Osteoblast (primary cell): ENCODE measurements at regions not wholly inside any gene's neighbourhood (a gene's known extent, or its start where the extent isn't known, plus 50 kb on each side); places are given as distances from the start of the nearest gene placed in this dataset.
"Not testable (repeated sequence)": the region's sequence is repeated elsewhere in the genome, so short reads cannot be mapped to it uniquely, and the experiment has no call there.

Source experiments
- DNase-seq: peaks from one replicate; pipeline ENCODE4 v3.0.0; 2011; ENCODE audit warnings: low spot score, mixed read lengths; ENCODE audit not compliant: insufficient read length; ENCODE audit errors: missing footprints
- H2AFZ ChIP-seq: 2 replicates; pipeline ENCODE4 v1.6.0; 2011; ENCODE audit warnings: mild to moderate bottlenecking, low read length
- H3K27ac ChIP-seq: 2 replicates; pipeline ENCODE4 v1.5.1; 2011; ENCODE audit warnings: mild to moderate bottlenecking, low read depth, low read length, moderate library complexity
- H3K27me3 ChIP-seq: 2 replicates; pipeline ENCODE4 v1.6.0; 2012; ENCODE audit warnings: mild to moderate bottlenecking, control low read depth, inconsistent platforms, low read length, moderate library complexity; ENCODE audit not compliant: insufficient read depth
- H3K36me3 ChIP-seq: 2 replicates; pipeline ENCODE4 v1.5.1; 2011; ENCODE audit warnings: mild to moderate bottlenecking, low read length, control low read depth, moderate library complexity; ENCODE audit not compliant: insufficient read depth
- H3K4me1 ChIP-seq: 2 replicates; pipeline ENCODE4 v1.5.1; 2011; ENCODE audit warnings: mild to moderate bottlenecking, low read length, control low read depth, moderate library complexity; ENCODE audit not compliant: insufficient read depth
- H3K4me2 ChIP-seq: 2 replicates; pipeline ENCODE4 v1.6.0; 2011; ENCODE audit warnings: mild to moderate bottlenecking, low read length; ENCODE audit not compliant: insufficient read depth
- H3K4me3 ChIP-seq: fragments of 200-600 bp; sonication (generic); 3 replicates; pipeline ENCODE4 v1.5.1; 2012; ENCODE audit warnings: mild to moderate bottlenecking, low read length, inconsistent platforms; ENCODE audit not compliant: insufficient read depth
- H3K79me2 ChIP-seq: 2 replicates; pipeline ENCODE4 v1.6.0; 2012; ENCODE audit warnings: mild to moderate bottlenecking, low read length, control low read depth, inconsistent platforms; ENCODE audit not compliant: insufficient read depth
- H3K9me3 ChIP-seq: 2 replicates; pipeline ENCODE4 v1.5.1; 2011; ENCODE audit warnings: low read depth, low read length, control low read depth
- H4K20me1 ChIP-seq: 2 replicates; pipeline ENCODE4 v1.6.0; 2012; ENCODE audit warnings: mild to moderate bottlenecking, low read length, control low read depth; ENCODE audit not compliant: insufficient read depth
- CTCF ChIP-seq: IDR thresholded peaks from 2 replicates; pipeline ENCODE4 v1.5.1; 2011; ENCODE audit warnings: mild to moderate bottlenecking, low read depth, low read length, moderate library complexity; ENCODE audit errors: extremely low read depth

GRCh38 chr18:44579745-44580144 is 100.9 kb upstream of the SETBP1 start:
- H3K27ac ChIP-seq, result peak overlapping the region; percentile 85
- H4K20me1 ChIP-seq, result no peaks in the 10 kb centered on the region
- peak overlapping the region; percentile 64 for H2AFZ ChIP-seq
- no peaks in the 10 kb centered on the region for H3K9me3 ChIP-seq
- peaks cover 16% of the 10 kb centered on the region for H3K4me1 ChIP-seq
- no peaks in the 10 kb centered on the region for H3K27me3 ChIP-seq
- peak overlapping the region; percentile 79 for H3K4me2 ChIP-seq
- peak; percentile 47 for DNase-seq
- H3K4me3 ChIP-seq, result peak overlapping the region; percentile 11
- H3K79me2 ChIP-seq, result no peaks in the 10 kb centered on the region
- no peaks in the 10 kb centered on the region for H3K36me3 ChIP-seq
- TF ChIP-seq CTCF, result no peak

GRCh38 chr18:44580159-44580558 is 100.5 kb upstream of the SETBP1 start:
- H3K4me1 ChIP-seq, result peaks cover 16% of the 10 kb centered on the region
- H3K36me3 ChIP-seq, result no peaks in the 10 kb centered on the region
- peak overlapping the region; percentile 79 for H3K4me2 ChIP-seq
- no peaks in the 10 kb centered on the region for H3K9me3 ChIP-seq
- no peak for TF ChIP-seq CTCF
- no peaks in the 10 kb centered on the region for H3K27me3 ChIP-seq
- H3K27ac ChIP-seq, result peak overlapping the region; percentile 85
- H4K20me1 ChIP-seq, result no peaks in the 10 kb centered on the region
- no peaks in the 10 kb centered on the region for H3K79me2 ChIP-seq
- peak; percentile 39 for DNase-seq
- H3K4me3 ChIP-seq, result no peak overlapping the region
- H2AFZ ChIP-seq, result no peak overlapping the region

- not testable (repeated sequence) for H2AFZ ChIP-seq, DNase-seq, H4K20me1 ChIP-seq, H3K9me3 ChIP-seq, H3K27me3 ChIP-seq, H3K36me3 ChIP-seq, H3K4me3 ChIP-seq, H3K4me2 ChIP-seq, H3K27ac ChIP-seq, H3K79me2 ChIP-seq
- H3K4me1 ChIP-seq, result peaks cover 16% of the 10 kb centered on the region
Observed at GRCh38 chr18:44580782-44581181, 99.9 kb upstream of the SETBP1 start.

GRCh38 chr18:44582456-44582855 is 98.2 kb upstream of the SETBP1 start:
- no peaks in the 10 kb centered on the region for H3K9me3 ChIP-seq
- no peaks in the 10 kb centered on the region for H3K79me2 ChIP-seq
- no peak overlapping the region for H3K27ac ChIP-seq
- no peaks in the 10 kb centered on the region for H4K20me1 ChIP-seq
- TF ChIP-seq CTCF, result no peak
- H3K27me3 ChIP-seq, result no peaks in the 10 kb centered on the region
- H3K4me3 ChIP-seq, result no peak overlapping the region
- no peaks in the 10 kb centered on the region for H3K36me3 ChIP-seq
- no peak overlapping the region for H3K4me2 ChIP-seq
- DNase-seq, result no peak
- H3K4me1 ChIP-seq, result peaks cover 16% of the 10 kb centered on the region
- no peak overlapping the region for H2AFZ ChIP-seq
